HG03442 (cell line): ENCODE measurements at regions not wholly inside any gene's neighbourhood (a gene's known extent, or its start where the extent isn't known, plus 50 kb on each side); places are given as distances from the start of the nearest gene placed in this dataset.

Source experiments
- ATAC-seq: cut with Tn5 transposase; IDR thresholded peaks from one replicate; pipeline ENCODE4 v1.9.1; 2021; ENCODE audit warnings: mild to moderate bottlenecking, moderate library complexity; ENCODE audit not compliant: unreplicated experiment

DNA sequence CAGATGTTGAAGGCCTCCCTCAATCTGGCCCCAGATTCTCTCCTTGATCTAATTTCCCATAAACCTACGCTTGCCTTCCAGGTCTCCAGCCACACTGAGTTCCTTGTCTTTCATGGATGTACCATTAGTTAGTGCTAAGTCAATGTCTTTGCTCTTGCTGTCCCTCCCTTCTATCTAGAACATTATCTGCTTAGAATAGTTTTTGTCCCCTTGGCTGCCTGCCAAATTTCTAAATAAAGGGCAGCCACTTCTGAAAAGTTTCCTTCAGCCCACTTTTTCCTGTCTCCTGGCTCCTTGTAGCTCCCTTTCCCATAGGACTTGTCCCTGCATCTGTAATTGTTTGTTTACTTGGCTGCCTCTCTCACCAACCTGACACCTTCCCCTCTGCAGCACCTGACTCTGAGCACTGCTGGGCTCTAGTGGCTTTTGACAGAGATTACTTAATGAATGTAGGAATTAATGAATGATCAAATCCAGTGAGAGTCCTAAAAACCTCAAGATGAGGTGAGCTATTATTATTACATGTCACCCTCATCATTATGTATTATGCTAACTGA lies 58.3 kb downstream of the CXCL12 start:
- ATAC-seq: no peak

DNA sequence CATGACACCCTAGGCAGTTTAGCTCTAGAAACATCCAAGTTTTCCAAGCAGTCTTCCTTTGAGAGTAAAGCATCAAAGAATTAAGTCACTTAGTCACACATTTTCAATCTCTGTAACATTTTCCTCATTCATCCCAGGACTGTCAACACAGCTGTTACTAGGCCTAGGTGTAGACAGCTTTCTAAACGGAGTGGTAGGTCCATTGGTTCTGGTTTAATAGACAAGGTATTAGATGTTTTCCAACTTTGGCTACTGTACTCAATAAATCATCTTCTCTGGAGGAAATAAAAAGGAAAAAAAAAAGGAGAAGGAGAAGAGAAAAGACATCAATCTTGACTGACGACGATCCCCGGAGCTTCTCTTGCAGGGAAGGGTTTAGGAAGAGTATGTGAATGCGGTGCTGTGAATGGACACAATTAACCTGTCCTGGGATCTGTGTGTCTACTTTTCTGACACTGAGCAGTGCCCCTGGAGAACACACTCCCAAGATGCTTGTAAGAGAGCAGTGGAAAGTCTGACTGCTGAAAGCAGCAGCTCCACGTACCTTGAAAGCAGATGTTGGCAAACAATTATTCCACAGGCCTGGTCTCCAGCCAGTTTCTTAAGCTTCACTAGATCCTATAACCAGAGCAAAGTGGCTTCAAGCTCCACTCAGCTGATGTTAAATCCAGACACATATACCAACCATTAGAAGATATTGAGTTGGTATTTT lies 59.1 kb downstream of the CXCL12 start:
- no peak for ATAC-seq

DNA sequence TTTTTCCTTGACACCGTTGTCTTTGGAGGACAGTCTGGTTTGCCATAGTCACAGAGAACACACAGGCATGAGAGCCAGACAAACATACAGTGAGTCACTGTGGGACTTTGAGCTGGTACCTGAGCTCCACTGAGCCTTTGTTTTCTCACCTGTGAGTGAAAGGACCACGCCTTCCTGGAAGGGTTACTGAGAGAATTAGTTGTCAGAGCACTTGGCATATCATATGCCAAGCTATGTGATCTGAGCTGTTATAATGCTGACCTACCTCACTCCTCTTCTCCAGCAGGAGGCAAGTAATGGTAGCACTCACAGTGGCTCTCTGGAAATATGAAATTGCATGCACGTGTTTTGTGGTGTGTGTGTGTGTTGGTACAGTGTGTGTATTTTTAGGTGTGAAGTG lies 59.7 kb downstream of the CXCL12 start:
- ATAC-seq: no peak

DNA sequence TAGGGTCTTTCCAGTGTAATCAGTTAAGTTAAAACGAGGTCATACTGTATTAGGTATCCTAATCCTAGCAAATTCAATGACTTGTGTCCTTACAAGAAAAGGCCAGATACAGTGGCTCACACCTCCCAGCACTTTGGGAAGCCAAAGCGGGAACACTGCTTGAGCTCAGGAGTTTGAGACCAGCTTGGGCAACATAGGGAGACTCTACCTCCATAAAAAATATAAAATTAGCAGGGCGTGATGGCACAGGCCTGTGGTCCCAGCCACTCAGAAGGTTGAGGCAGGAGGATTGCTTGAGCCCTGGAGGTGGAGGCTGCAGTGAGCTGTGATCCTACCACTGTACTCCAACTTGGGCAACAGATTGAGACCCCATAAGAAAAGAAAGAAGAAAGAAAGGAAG lies 61.1 kb downstream of the CXCL12 start:
- ATAC-seq: no peak

DNA sequence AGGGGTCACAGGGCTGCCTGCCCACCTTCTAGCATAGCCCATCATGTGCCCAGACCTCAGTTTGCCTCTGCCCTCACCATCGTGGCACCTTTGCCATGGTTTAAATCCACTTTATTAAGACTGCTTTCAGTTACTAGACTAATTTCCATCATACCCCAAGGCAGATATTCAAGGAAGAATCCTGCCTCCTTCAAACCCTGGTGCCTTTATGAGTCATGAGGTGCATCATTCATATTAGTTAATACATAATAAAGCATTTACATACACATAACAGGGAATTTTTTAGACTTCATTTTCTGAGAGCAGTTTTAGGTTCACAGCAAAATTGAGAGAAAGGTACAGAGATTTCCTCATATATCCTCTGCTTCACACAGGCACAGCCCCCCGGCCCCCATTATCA lies 62.8 kb downstream of the CXCL12 start:
- ATAC-seq: no peak

DNA sequence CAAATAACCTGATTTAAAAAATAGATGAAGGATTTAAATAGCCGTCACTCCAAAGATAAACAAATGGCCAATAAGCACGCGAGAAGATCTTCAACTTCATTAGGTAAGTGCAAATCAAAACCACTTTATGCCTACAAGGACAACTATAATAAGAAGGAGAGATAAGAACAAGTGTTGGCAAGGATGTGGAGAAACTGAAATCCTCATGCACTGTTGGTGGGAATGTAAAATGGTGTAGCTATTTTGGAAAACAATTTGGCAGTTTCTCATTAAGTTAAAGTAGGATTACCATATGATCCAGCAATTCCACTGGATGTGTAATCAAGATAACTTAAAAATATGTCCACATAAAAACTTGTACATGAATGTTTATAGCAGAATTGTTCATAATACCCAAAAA lies 64.1 kb downstream of the CXCL12 start:
- no peak for ATAC-seq

DNA sequence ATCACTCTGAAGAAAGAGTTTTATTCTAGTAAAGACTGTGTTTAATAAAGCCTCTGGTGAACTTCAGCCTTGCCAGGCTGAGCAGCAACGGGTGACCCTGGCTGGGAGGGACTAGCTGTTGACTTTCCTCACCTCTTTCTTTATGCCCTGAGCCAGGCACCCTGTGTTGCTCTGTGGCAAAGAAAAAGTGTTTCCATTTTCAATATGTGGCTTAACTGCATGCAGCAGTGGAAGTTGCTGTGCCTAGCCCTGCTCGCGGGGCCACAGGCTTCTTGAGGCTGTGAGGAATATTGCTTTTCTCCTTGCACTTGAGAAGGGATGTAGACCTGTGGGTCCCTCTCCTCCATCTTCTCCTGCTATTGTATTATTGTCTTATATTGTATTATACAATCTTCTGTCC lies 67.0 kb downstream of the CXCL12 start:
- no peak for ATAC-seq

DNA sequence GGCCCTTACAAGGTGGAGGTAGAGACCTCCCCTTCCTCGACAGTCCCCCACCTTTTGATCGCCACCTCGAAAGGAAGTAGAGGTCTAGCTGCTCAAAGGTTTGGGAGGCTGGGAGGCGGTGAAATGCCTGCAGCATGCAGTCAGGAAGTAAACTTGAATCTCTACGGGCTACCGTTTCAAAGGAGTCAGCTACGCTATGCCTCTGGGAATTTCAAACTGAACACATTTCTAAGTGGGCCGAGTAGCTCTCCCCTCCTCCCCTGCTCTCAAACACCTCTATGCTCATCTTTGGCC lies 68.0 kb downstream of the CXCL12 start:
- ATAC-seq: no peak

DNA sequence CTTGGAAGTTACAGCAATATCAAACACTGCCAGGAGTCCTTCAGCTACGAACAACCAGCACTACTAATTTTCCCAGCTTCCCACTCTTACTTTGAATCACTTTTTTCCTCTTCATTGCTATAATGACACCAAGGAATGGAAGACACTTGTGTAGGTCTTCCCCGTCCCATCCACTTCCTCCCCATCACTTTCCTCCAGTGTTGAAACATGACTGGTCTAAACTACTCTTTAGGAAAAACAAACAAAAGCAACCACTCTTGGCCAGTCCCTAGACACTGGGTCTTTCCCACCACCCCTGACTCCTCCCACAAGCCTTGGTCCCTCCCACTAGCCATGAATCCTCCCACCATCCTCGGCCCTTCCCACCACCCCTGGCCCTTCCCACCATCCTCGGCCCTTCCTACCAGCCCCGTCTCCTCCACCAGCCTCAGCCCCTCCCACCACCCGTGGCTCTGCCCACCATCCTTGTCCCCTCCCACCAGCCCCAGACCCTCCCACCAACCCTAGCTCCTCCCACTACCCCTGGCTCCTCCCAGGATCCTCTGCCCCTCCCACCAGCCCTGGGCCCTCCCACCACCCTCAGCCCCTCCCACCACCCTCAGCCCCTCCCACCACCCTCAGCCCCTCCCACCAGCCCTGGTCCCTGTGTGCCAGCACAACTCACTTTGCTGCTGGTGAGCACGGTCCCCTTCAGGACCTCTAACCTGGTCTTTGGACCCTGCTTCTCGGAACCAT lies 68.5 kb downstream of the CXCL12 start:
- ATAC-seq: no peak

DNA sequence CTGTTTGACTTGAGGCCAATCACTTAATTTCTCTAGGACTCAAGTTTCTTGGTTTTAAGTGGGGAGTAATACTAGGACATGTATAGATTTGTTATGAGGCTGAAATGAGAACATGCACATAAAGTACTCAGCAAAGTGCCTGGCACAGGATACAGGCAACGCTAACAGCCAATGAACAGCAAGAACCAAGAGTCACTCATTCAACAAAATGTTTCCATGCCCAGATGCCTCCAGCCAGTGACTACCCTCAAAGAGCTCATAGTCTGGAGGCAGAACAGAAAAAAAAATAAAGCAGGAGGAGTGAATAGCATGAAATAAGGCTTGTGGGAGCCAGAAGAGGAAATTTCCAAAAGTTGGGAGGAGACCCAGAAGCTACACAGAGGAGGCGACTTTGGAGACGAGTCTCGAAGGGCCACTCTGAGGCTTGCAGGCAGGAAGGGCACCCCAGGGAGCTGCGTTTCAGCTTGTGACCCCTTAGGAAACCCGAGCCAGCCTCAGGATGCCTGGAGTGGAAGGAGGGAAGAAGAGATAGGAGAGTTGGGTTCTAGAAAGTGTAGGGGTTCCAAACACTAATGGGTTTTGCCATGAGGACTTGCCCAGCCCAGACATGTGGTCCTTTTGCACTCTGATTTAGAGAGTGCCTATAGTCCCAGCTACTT lies 70.0 kb downstream of the CXCL12 start:
- ATAC-seq: no peak

DNA sequence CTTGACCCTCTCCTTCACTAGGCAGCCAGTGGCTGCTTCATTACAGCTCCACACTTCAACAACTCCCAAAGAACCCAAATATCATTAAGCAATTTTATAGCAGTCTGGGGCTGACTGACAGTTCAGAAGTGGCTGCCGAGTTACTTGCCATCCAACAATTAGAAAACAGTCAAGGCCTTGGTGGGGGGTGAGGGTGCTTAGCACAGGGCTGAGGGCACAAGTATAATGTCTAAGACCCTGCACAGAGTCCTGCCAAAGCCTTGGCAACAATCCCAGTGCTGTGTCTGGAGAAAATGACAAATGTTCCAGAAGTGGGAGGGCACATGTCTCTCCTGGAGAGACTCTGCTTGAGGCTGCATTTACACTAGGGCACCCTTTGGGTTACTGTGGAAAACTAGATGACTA lies 71.1 kb downstream of the CXCL12 start:
- no peak for ATAC-seq

DNA sequence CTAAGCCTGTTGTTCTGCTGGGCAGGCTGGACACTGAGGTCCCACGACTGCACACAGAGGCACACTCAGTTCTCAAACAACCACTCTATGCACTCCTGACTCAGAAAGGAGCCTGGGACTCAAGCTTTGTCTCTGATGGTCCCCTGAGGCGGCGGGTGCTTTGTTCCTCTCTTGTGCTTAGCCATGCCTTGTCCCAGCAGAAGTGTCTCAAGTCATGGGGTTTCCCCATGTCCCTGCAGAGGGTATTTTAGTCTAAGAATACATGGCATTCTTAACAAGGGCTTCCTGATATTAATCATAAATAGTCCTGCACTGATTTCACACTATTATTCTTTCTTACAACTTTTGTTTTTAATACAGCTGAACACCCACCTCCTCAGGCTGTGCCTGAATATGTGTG lies 72.5 kb downstream of the CXCL12 start:
- ATAC-seq: peak; percentile 36

DNA sequence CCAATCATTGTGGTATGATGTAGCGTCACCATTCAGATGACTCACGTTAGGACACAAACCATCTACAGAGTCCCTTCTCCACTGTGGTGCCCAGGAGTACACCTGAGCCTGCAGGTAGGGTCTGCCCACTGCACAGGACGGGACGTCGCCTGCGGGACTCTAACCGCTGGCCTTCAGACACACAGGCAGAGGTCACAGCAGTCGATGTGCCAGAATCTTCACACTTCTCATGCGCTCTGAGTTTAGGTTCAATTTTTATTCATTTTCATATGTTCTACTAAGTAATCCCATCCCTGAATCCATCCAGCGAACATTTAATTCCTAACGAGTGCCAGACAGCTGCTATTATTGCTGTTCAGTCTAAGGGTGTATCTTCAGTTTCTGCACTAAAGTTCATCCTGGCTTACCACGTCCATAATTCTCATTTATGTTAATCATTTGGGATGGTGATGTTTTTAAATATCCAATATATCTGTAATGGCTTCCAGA lies 73.3 kb downstream of the CXCL12 start:
- ATAC-seq: no peak

DNA sequence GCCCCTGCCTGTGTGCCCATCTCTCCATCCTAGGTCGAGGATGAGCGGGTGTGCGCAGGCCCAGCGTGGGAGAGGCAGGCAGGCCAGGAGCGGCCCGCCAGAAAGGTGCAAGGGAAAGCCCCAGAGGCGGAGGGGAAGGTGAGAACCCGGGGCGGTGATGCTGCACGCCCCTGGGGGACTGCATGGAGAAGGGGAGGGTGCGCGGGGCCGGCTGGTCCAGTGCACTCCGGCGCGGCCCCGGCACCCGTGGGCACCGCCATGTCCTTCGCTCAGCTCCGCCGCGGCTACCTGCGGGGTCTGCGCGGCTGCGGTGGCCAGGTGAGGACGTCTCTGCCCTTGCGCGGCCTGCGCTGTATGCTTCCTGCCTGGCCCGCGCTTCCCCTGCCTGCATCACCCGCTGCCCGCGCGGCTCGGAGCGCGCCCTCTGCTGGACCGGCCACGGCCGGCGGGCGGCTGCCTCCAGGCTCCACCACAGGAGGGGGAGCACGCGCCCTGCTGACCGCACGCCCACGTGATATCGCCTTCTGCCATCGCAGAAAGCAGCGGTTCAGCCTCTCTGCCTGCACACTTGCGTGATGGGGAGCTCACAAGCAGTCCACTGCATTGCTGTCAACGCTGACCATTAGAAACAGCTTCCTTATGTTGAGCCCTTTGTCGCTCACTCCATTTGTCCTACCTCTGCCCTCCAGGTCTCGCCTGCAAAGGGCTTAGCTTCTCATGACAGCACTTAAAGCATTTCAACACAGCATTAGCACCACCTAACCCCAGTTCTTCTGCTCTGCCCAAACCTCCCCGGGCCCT lies 73.9 kb downstream of the CXCL12 start:
- ATAC-seq: peak; percentile 74

DNA sequence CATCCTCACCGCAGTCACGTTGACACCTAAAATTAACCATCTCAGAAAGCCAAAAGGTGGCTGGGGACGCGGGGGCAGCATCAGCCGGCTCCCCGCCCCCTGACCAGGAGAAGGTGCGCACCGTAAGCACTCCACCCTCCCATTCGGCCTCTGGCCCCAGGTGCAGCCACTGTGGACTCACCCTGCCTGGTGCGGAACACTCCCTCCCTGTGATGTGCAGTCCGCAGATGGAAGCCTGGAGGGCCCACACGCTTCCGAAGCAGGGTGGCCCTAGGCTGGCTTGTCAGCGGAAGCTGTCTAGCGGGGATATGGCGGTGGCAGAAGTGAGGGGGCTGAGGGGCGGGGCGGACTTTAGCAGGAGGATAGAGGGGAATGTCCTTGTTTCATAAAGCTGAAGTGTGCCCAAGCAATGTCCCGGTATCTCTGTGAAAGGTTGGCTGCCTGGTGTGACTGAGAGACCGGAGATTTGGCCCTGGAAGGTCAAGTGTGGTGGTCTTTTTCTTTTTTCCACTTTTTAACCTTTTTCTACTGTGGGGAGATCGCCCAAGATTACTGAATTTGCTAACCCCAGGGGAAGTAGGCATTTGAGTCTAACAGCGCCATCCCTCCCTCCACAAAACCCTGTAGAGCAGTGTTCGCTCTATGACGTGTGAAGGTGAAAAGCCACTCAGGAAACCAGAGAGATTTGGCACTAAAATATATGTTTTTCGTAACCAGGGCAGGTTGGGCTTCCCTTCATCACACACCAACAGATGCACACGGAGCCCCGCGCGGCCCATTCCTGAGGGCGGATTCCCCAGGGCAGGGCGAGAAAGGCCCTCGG lies 74.7 kb downstream of the CXCL12 start:
- no peak for ATAC-seq

DNA sequence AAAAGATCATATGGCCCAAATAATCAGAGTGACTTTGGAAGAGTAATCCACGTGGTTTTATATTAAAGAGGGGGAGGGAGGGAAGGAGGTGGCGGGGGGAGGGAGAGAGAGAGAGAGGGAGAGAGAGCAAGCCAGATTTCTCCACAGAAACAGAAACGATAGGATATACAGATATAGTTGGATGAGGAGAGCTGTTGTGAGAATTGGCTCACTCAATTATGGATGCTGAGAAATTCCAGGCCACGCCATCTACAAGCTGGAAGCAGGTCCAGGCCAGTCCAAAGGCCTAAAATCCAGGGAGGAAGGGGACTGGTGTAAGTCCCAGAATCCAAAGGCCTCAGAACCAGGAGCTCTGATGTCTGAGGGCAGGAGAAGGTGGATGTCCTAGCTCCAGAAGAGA lies 75.5 kb downstream of the CXCL12 start:
- no peak for ATAC-seq

DNA sequence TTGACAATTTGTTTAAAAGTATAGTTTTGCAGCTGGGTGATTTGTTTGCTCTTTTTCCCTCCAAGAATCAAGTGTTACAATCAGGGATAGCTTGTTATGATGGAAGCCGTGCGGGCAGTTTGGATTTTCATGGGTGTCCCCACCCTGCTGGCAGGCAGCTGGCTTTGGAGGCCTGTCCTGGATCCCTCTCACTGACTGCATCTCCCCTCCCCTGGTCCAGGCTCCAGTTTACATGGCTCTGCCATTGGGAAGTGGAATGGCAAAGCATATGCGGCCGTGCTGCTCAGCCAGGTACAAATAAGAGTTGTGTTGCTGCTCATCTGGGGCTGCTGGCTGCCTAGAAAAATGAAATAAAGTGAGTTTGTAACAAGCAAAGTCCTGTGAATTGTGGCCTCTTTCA lies 76.0 kb downstream of the CXCL12 start:
- ATAC-seq: no peak

DNA sequence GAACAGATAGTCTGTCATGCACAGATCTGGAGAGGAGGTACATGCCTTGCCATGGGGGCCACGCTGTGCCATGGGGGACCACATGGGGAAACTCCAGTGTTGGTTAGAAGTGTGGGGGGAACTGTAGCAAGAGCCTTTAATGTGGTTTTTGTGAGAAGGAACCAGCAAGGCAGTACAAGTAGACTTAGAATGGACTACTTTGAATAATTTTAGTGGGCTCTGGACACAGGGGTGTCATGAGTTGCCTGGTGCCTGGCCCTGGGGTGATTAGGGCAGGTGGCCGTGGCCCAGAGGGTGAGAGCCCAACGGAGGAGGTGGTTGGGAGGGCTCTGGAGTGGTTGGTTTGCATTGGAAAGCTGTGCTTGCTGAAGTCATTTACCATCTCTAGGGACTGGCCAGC lies 77.2 kb downstream of the CXCL12 start:
- ATAC-seq: peak; percentile 31

DNA sequence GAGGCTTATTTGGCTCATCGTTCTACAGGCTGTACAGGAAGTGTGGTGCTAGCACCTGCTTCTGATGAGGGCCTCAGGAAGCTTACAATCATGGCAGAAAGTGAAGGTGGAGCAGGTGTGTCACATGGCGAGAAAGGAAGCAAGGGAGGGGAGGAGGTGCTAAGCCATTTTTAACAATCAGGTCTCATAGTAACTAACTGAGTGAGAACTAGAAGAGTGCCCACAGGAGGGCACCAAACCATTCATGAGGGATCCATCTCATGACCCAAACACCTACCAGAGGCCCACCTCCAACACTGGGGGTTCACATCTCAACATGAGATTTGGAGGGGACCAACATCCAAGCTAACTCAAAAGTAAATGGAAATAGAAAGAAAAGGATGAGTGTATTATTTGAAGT lies 78.1 kb downstream of the CXCL12 start:
- no peak for ATAC-seq

DNA sequence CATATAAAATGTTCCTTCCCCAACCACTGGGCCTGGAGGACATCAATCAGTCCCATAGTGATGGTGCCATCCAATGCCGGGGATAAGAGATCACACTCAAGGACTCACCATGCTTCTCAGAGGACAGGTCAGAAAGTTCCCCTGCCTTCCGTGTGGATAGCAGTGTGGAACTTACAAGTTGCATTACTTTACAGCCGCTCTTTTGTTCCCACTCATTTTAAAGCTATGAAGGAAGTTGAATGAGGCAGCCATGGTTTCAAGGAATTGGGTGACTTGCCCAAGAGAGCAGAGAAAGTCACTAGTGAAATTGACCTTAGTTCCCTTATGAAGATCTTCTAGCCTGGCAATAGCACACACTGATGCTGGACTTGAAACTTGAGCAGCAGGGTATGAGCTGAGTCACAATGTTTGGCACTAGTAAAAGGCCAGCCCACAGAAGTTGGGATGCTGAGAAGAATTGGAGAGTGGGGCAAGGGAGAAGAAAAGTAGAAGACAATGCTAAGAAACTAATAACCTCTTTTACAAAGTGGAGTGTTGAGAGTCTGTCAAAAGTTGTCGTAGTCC lies 78.7 kb downstream of the CXCL12 start:
- no peak for ATAC-seq
